Fibroblast of skin of right quadriceps (primary cell): ENCODE measurements at regions not wholly inside any gene's neighbourhood (a gene's known extent, or its start where the extent isn't known, plus 50 kb on each side); places are given as distances from the start of the nearest gene placed in this dataset.

Source experiments
- DNase-seq: peaks from one replicate; pipeline ENCODE4 v3.0.0-alpha.2; 2013

DNA sequence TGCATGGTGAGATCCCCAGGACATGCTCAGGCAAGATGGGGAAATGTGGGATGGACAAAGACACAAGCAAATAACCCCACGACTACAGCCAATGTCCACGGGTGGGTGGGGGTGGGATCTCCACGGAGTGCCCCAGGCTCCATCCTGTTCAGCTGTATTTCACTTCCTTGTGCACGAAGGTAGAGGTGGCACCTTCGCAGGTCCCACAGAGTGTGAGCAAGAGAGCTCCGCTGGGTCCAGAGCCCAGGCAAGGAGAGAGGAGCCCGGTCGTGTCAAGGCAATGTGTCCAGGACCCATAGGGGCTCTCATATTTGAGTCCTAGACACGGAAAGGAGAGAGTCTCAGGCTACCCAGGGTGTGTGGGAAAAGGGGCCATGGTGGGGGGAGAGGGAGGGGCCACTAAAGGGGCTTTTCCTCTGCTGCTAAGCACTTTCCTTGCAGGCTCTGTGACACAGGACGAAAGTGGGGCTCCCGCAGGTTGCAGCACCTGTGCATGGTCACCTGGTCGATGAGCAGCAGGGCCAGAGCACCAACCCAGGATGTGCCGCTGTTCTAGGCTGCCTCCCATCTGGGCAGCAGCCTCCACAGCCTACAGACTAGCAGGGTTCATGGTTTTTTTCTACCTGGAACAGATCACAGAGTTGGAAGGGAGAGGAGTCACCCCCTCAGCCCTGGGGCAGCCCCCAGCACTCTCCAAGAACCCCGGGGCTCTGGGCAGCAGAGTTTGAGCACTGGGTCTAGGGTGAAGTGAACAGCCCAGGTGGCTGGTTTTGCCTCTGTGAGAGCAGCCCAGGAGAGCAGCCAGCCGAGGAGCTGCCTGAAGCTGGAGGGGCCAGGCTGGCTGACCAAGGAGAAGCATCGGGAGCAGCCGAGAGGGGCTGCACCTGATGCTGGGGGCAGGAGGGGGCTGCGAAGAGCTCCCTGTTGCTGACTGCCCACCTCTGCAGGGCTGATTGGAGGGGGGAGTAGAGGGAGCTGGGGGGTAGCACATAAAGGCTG is 100.7 kb upstream of the MVB12B start:
- no peak for DNase-seq

DNA sequence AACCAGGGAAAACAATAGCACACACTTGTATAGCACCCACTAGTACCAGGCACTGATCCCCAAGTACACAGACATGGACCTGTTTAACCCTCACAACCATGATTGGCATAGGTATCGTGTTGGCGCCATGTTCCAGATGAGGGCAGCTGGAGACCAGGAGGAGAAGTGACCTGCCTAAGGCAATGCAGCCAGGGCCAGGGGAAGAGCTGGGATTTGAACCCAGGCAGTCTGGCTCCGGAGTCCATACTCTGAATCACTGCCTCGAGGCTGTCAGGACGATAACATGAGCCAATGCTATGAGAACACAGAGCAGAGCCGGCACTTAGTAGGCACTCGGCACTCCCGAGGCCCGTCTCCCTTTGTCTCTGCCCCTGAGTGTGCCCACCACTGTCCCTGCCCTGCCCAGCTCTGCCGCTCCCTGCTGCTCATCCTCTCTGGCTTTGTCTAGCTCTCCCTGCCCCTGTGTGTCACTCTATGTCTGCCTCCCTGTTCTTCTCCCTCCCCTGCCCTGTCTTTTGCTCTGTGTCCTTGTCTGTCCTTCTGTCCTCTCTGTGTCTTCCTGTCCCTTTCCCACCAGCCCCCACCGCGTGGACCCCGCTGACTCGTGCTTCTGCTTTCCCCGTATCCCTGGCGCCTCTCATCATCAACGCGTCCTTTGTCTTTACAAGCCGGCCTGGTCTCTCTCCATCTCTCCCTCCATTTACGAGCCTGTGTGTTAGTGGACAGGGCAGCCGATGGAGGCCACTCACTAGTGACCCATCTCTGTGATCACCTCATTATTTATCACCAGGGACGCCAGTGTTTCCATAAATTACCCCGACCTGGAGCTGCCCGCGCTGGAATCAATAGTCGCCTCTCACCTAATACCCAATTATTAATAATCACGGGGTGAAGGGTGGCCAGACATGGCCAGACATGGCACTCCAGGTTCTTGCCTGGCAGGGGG is 99.4 kb upstream of the MVB12B start:
- DNase-seq: no peak

DNA sequence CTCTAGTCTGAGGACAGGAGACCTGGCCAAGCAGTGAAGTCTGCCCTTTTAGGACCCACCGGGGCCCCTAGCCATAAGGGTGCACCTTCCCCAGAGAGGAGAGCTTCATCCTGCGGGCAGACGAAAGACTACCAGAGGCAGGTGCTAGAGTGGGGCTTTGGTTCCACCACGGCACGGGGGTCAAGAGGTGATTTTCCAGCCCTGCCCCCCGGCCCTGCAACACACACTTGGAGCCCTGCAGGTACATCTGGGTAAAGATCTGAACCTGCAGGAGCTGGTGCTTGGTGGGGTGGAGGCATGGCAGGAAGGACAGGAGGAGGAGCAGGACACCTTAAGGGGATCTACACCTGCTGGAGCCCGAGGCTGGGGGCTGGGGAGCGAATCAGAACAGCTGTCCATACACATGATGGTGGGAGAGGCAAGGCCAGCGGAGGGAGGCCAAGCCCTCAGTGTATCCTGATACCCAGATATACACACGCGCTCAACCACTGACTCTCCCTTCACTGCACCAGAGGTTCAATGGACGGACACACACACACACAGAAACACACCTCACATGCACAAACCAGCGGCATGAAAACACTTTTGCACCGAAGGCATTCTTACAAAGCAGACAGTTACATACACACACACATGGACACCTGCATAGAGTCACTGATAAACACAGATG is 98.4 kb upstream of the MVB12B start:
- no peak for DNase-seq

GRCh38 chr9:126228781-126229444 is 97.7 kb upstream of the MVB12B start:
- DNase-seq: peak; percentile 51

- DNase-seq: no peak
These were observed 97.1 kb upstream of the MVB12B start for GRCh38 chr9:126229501-126229900.

DNA sequence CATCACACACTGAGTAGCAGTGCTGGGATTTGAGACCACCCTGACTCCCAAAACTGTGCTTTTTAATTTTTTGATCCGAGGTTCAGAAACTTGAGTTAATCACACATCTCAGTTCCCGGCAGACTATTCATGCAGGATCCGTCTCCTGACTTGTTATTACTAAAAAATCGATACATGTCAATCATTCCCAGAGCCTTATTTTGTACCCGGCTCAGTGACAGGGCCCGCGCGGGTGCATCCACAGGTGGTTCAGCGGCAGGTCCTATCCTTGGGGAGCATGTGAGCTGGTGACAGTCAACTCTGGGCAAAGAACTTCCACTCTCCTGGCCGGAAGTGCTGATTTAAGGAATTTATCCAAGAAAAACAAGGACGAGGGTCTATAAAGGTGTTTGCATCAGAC is 95.9 kb upstream of the MVB12B start:
- no peak for DNase-seq

DNA sequence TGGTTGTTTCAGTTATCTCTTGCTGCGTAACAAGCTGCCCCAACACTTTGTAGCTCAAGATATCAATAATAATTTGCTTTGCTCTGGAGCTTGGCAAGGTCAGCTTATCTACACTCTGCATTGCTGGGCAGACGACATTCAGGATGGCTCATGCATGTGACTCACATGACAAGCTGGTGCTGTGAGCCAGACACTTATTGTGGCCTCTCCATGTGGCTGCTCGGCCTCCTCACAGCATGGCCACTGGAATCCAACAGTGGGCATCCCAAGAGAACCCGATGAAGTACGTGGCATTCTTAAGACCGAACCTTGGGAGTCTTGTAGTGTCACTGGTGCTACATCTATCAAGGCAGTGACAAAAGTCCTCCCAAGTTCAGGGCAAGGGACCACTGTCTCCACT is 94.2 kb upstream of the MVB12B start:
- no peak for DNase-seq

DNA sequence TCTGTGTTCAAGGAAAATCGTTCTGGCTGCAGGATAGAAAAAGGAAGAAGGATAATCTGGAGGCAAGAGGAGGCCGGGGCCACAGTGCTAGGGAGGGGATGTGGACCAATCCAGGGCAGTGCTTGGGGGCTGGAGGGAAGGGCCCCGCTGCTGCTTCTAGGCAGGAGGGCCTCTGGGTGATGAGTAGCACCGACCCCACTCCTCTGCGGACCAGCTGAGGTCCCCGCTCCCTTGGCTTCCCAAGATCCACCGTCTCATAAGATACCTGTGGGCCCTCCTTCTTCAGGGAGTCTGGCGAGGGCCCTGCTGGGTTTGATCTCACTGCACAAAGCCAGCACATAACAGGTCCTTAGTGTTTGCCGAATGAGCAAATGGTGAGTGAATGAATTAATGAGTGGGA is 93.5 kb upstream of the MVB12B start:
- DNase-seq: no peak

GRCh38 chr9:126233913-126234525 is 92.6 kb upstream of the MVB12B start:
- no peak for DNase-seq

DNA sequence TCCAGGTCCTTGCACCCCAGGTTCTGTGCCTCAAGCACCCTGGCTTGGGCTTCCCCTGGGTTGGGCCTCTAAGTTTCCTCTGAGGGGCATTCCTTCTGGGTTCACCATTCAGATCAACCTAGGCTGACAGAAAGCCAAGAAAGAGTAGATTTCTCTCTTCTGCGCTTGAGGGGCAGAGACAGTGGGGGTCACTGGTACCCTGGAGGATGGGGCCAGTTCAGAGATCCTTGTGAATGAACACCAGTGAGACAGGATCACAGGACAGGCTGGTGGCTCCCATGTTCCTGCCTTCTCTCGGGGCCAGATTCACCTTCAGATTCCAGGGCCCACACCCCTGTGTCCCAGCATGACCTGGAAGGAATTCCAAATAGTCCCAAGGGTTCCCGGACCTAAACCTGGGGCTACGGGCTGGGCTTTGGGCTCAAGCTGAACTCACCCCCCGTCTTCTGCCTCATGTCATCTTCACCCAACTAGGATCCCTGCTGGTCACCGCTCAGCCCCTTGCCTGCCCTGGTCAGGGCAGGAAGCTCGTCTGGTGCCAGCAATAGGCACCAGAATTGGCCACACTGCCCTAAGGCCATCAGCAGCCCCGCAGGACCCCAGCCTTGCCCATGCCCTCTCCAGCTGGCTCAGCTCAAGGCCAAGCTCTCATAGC is 91.8 kb upstream of the MVB12B start:
- DNase-seq: no peak

DNA sequence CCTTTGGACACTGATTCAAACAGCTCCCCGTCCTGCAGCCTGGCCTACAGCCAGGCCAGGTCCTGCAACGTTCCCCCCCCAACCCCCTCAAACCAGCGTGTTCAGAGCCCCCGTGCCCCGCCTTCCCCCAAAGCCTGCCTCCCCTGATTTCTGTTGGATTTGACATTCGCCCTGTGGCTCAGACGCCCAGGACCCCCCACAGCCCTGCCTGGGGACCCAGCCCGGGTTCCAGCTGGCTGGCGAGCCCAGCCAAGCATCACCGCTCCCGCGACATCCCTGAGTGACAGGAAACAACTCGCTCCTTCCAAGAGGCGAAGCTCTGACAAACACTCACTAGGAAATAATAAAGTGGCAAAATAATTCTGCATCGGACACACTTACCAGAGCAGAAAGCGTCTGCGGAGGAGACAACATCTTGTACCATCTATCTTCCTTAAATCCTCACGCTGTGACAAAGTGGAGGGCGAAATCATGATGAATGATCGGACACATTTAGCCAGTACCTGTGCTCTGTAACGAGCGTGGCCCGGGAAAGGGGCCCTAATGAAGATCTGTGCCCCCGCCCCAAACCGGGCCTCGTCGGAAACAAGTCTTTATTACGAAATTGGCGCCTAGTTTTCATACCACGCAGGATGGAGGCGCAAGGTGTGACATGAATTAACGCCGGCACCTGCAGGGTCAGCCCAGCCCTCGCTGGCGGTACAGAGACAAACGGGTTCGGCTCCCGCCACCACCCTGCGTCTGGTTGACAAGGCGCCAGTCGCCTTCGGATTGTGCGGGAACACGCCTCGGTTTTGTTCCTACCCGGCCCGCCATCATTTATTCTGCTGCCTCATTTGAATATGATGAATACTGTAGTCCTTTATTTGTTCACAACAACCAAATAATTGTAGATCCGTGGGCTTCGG is 91.0 kb upstream of the MVB12B start:
- DNase-seq: no peak

- no peak for DNase-seq
These were observed 90.4 kb upstream of the MVB12B start for GRCh38 chr9:126236273-126236672.

DNA sequence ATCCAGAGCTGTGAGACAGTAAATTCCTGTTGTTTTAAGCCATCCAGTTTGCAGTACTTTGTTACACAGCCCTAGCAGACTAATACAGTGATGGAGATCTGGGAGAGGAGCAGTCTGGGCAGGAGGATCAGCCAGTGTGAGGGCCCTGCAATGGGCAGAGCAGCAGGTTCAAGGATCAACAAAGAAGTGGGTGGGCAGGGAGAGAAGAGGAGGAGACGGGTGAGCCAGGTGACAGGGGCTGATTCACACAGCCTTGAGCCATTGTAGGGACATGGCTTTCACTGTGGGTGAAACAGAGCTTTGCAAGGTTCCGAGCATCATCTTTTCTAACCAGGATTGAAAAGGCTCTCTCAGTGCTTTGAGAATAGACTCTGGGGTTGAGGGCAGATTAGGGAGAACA is 88.2 kb upstream of the MVB12B start:
- no peak for DNase-seq

- DNase-seq: no peak
These were observed 87.1 kb upstream of the MVB12B start for GRCh38 chr9:126239515-126239914.

- no peak for DNase-seq
These were observed 85.8 kb upstream of the MVB12B start for GRCh38 chr9:126240835-126241234.

- DNase-seq: peak; percentile 89
These were observed 77.9 kb upstream of the MVB12B start for GRCh38 chr9:126248680-126249079.

DNA sequence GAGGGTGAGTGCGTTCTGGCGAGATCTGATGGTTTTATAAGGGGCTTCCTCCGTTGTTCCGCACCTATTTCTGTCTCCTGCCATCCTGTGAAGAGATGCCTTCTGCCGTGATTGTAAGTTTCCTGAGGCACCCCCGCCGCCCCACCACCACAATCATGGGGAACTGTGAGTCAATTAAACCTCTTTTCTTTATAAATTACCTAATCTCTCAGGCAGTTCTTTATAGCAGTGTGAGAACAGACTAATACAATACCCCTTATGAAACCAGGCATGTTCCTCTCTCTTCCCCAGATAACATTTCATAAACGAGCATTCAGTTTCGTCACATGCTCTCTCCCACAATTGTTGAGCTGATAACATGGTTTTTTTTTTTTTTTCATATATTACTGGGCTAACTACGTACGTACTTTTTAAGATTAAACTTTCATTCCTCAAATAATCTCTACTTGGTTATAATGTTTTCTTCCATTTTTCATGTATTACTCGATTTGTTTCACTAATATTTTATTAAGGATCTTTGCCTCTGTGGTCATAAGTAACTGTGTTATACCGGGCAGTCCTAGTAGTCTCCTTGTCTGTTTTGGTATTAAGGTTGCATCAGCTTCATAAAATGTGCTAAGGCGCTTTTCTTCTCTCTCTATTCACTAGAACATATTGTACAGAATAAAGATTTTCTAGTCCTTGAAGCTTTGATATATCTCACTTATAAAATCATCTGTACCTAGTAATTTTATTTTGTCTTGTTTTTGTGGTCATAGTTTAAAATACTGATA is 64.9 kb upstream of the MVB12B start:
- DNase-seq: no peak

DNA sequence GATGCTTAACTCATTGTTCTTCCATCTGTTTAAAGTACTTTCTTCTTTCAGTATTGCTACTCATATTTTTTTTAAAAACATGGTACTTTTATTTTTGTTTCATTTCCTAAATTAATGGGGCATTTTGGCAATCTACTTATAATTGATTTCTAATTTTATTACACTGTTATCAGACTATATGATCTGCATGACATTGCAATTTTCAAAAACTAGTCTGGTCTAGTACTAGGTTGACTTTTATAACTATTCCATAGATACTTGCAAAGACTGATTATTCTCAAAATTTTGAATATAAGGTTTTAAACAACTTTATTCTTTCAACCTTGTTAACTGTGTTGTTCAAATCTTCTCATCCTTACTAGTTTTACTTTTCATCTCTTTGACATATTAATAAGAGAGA is 63.9 kb upstream of the MVB12B start:
- no peak for DNase-seq

GRCh38 chr9:126270556-126270955 is 56.1 kb upstream of the MVB12B start:
- no peak for DNase-seq
